Caki2 (cell line): ENCODE measurements at regions not wholly inside any gene's neighbourhood (a gene's known extent, or its start where the extent isn't known, plus 50 kb on each side); places are given as distances from the start of the nearest gene placed in this dataset.

Source experiments
- DNase-seq: peaks from one replicate; pipeline ENCODE4 v3.0.0-alpha.2; 2015; ENCODE audit warnings: low read depth
- in situ Hi-C: cut with HindIII; loops from 2 replicates; pipeline ENCODE4 v1.10.0; 2016; ENCODE audit warnings: low sequenced_read_pairs, low pct_unique_long_range_greater_than_20kb, mixed read lengths

GRCh38 chr1:5658340-5659316, 333.6 kb downstream of the NPHP4 start:
- in situ Hi-C loops: no loop called here
- no peak for DNase-seq

GRCh38 chr1:5651964-5652821, 340.0 kb downstream of the NPHP4 start:
- in situ Hi-C loops: no loop called here
- no peak for DNase-seq

DNA sequence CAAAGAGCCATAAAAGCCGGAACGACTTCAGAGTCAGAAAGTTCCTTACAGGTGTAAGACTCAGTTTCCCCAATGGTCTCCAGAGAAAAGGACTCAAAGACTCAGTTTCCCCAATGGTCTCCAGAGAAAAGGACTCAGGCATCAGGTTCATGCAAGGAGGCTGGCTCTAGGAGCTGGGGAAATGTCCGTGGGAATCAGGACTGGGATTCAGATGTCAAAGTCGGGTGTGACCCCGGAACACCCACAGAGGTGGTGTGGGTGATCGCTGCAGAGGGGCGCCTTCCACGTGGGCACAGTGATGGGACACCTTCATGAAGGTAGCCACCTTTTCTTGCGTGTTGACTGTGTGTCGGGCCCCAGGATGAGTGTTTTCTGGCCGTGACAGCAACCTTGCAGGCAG, 340.8 kb downstream of the NPHP4 start:
- in situ Hi-C loops: no loop called here
- no peak for DNase-seq

GRCh38 chr1:5651027-5651410, 341.2 kb downstream of the NPHP4 start:
- DNase-seq: no peak
- in situ Hi-C loops: no loop called here

GRCh38 chr1:5650283-5651026, 341.8 kb downstream of the NPHP4 start:
- DNase-seq: no peak
- in situ Hi-C loops: no loop called here

DNA sequence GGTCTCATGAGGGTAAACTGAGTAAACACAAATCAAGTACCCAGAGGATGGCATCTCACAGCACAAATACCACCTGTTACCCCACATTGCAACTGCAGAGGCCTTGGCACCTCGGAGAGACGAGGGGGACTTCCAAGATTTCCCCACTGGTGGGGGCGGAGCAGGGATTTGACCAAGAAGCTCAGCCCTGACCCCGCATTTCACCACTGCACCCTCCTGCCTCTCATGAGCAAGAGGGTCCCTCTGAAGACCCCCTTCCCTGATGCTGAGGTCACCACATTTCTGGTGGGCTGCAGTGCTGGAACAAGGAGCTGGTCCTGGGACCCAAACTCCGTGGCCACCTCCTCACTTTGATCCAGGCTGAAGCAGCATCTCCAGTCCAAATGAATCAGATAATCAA, 342.4 kb downstream of the NPHP4 start:
- in situ Hi-C loops: no loop called here
- DNase-seq: no peak

GRCh38 chr1:5649166-5649551, 343.1 kb downstream of the NPHP4 start:
- no peak for DNase-seq
- in situ Hi-C loops: no loop called here

GRCh38 chr1:5648410-5649165, 343.6 kb downstream of the NPHP4 start:
- in situ Hi-C loops: no loop called here
- no peak for DNase-seq

DNA sequence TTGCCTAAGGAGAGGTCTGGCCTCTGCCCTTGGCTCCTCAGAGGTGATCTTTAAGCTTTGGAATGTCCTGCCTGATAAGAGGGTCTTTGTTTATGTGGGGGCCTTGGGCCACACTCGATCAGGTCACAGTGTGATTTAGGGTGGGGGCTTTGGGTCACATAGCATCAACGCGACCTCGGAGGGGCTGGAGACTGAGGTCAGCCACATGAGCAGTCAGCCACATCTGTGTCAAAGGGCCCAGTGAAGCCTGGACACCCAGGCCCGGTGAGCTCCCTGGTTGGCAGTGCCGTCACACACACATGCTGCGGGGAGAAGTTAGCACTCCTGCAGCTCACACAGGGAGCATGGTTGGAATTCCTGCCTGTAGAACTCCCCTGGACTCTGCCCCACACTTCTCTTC, 345.0 kb downstream of the NPHP4 start:
- in situ Hi-C loops: no loop called here
- no peak for DNase-seq

- in situ Hi-C loops: no loop called here
- no peak for DNase-seq
Measured at GRCh38 chr1:5646486-5647149, 345.6 kb downstream of the NPHP4 start.

- in situ Hi-C loops: no loop called here
- no peak for DNase-seq
Measured at GRCh38 chr1:5645929-5646328, 346.3 kb downstream of the NPHP4 start.

GRCh38 chr1:5645135-5645399, 347.2 kb downstream of the NPHP4 start:
- in situ Hi-C loops: no loop called here
- DNase-seq: no peak

DNA sequence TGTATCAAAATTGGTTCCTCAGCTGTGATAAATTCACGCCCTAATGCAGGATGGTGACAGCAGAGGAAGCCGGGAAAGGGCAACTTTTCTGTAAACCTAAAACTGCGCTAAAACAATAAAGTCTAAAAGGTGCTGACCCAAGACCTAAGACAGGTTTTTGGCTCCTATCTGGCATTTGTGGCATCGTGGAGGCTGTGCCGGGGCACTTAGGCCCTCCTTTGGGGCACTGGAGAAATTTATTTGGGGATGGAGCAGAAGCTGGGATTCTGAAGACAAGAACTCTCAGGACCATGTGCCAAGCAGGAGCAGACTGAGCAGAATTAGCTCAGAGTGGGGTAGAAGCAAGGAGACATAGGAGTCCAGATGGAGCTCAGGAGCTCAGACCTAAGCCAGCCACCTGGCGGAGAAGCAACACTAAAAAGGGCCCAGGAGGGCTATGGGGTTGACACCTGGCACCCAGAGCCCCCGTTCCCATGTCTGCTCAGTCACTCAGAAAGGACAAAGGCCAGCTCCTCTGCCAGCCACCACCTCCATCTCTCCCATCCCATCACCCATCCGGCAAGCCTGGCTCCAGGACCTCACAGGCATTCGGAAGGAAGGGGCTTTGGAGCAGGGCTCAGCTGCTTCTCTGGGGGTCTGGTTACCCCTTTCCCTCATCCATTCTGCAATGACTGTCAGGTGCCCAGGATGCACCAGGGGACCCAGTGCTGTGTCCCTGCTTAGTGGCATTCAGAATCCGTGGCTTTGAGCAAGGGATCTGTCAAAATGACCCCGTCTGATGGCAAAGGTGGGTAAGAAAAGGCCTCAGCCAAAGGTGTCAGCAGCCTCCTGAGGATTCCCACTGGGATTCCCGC, 347.7 kb downstream of the NPHP4 start:
- no peak for DNase-seq
- in situ Hi-C loops: no loop called here

DNA sequence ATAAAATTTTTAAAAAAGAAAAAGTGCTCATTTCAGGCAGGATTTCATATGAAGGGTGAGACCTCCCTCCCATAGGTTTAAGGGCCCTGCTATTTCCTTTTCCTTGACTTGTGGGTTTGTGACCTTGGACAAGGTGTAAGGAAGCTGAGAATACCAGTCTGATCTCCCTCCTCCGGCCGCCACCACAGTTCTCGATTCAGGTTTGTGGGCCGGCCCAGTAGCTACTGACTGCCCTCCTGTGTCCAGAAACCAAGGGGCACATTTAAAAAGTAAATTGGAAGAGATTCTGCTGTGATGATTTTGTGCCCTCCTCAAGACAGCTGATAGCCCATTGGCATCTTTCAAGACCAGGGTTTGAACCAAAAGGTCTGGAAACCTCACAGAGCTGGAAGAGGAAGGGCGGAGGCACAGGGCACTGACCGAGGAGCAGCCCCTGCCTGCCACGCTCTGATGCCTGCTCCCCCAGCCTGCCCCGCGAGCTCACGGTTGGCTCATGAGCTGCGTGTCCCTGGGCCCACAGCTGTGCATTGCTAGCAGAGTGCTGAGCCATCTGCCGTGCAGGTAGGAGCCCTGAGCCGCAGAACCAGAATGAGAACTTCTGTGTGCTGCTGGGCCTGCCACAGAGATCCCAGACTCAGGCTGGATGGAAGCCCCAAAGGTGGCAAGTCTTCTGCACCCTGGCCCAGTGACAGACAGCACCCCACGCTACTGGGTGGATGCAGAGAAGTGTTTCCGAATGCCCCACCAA, 348.7 kb downstream of the NPHP4 start:
- in situ Hi-C loops: no loop called here
- no peak for DNase-seq

- in situ Hi-C loops: no loop called here
- no peak for DNase-seq
Measured at GRCh38 chr1:5640845-5641244, 351.4 kb downstream of the NPHP4 start.

- no peak for DNase-seq
- in situ Hi-C loops: no loop called here
Measured at GRCh38 chr1:5639106-5639722, 353.0 kb downstream of the NPHP4 start.
